GM23338 (cell line): ENCODE measurements at regions not wholly inside any gene's neighbourhood (a gene's known extent, or its start where the extent isn't known, plus 50 kb on each side); places are given as distances from the start of the nearest gene placed in this dataset.

ENCODE experiments used
- ATAC-seq: fragments of 200-7000 bp; cut with Tn5 transposase; 3 replicates; pipeline ENCODE4 v1.9.1; 2020
- DNase-seq: peaks from one replicate; pipeline ENCODE4 v3.0.0-alpha.2; 2015; ENCODE audit warnings: low spot score
- H2AFZ ChIP-seq: fragments of 200-600 bp; sonication (generic); 2 replicates; pipeline ENCODE4 v1.8.0; 2016; ENCODE audit warnings: antibody characterized with exemption, mild to moderate bottlenecking, moderate library complexity
- H3F3A ChIP-seq: fragments of 200-600 bp; sonication (generic); replicated peaks from 2 replicates; pipeline ENCODE4 v1.8.0; 2017; ENCODE audit warnings: antibody characterized with exemption, mixed run types, low read depth
- H3K27ac ChIP-seq: fragments of 200-600 bp; sonication (generic); 2 replicates; pipeline ENCODE4 v1.6.1; 2016; ENCODE audit warnings: low read depth
- H3K27me3 ChIP-seq: fragments of 200-600 bp; sonication (generic); 2 replicates; pipeline ENCODE4 v1.8.0; 2016; ENCODE audit warnings: mild to moderate bottlenecking, mixed run types, moderate library complexity; ENCODE audit not compliant: insufficient read depth
- H3K36me3 ChIP-seq: fragments of 200-600 bp; sonication (generic); 2 replicates; pipeline ENCODE4 v1.8.0; 2016; ENCODE audit warnings: mild to moderate bottlenecking; ENCODE audit not compliant: insufficient read depth
- H3K4me1 ChIP-seq: fragments of 200-600 bp; sonication (generic); 2 replicates; pipeline ENCODE4 v1.8.0; 2016; ENCODE audit warnings: mild to moderate bottlenecking, moderate library complexity; ENCODE audit not compliant: insufficient read depth
- H3K4me2 ChIP-seq: fragments of 200-600 bp; sonication (generic); 2 replicates; pipeline ENCODE4 v1.7.1; 2017; ENCODE audit warnings: mixed run types
- H3K4me3 ChIP-seq: fragments of 200-600 bp; sonication (generic); 2 replicates; pipeline ENCODE4 v1.6.1; 2016; ENCODE audit warnings: mixed run types
- H3K79me2 ChIP-seq: fragments of 200-600 bp; sonication (generic); replicated peaks from 2 replicates; pipeline ENCODE4 v1.8.0; 2017; ENCODE audit warnings: mild to moderate bottlenecking; ENCODE audit not compliant: insufficient read depth
- H3K9me2 ChIP-seq: fragments of 200-600 bp; sonication (generic); 2 replicates; pipeline ENCODE4 v1.8.0; 2017; ENCODE audit not compliant: insufficient read depth
- H4K20me1 ChIP-seq: fragments of 200-600 bp; sonication (generic); replicated peaks from 2 replicates; pipeline ENCODE4 v1.8.0; 2017; ENCODE audit warnings: mild to moderate bottlenecking; ENCODE audit not compliant: insufficient read depth
- H3K27ac Mint-ChIP-seq: 2 replicates; pipeline ENCODE4 v1.8.0; 2020; ENCODE audit warnings: inconsistent platforms, mild to moderate bottlenecking, moderate library complexity, mixed read lengths
- H3K27me3 Mint-ChIP-seq: 3 replicates; pipeline ENCODE4 v1.8.0; 2022; ENCODE audit warnings: low read depth, mild to moderate bottlenecking, moderate library complexity, mixed read lengths, inconsistent platforms; ENCODE audit not compliant: insufficient read depth, poor library complexity
- H3K36me3 Mint-ChIP-seq: 3 replicates; pipeline ENCODE4 v1.8.0; 2021; ENCODE audit warnings: low read depth, mild to moderate bottlenecking, inconsistent platforms, moderate library complexity, mixed read lengths
- H3K4me1 Mint-ChIP-seq: 3 replicates; pipeline ENCODE4 v1.8.0; 2020; ENCODE audit warnings: mild to moderate bottlenecking, inconsistent platforms, mixed read lengths
- H3K4me3 Mint-ChIP-seq: 3 replicates; pipeline ENCODE4 v1.8.0; 2021; ENCODE audit warnings: moderate library complexity, mild to moderate bottlenecking, inconsistent platforms, mixed read lengths
- H3K9me3 Mint-ChIP-seq: 3 replicates; pipeline ENCODE4 v1.8.0; 2020; ENCODE audit warnings: moderate library complexity, mild to moderate bottlenecking, inconsistent platforms, mixed read lengths
- CREB1 ChIP-seq: fragments of 250-450 bp; sonication (Bioruptor Pico); IDR thresholded peaks from 2 replicates; pipeline ENCODE4 v1.5.0; 2020; ENCODE audit warnings: low read depth, mild to moderate bottlenecking, moderate library complexity
- ETS1 ChIP-seq: IDR thresholded peaks from 2 replicates; pipeline ENCODE4 v1.6.1; 2016; ENCODE audit warnings: antibody characterized with exemption
- EZH2 ChIP-seq: fragments of 200-600 bp; sonication (generic); IDR thresholded peaks from one replicate; pipeline ENCODE4 v1.8.0; 2017; ENCODE audit warnings: antibody characterized with exemption, mild to moderate bottlenecking, low read depth; ENCODE audit not compliant: unreplicated experiment
- EZH2phosphoT487 ChIP-seq: fragments of 200-600 bp; sonication (generic); IDR thresholded peaks from one replicate; pipeline ENCODE4 v1.8.1; 2018; ENCODE audit warnings: antibody characterized with exemption; ENCODE audit not compliant: unreplicated experiment
- JUNB ChIP-seq: IDR thresholded peaks from one replicate; pipeline ENCODE4 v1.6.1; 2016; ENCODE audit warnings: antibody characterized with exemption; ENCODE audit not compliant: unreplicated experiment
- NANOG ChIP-seq: IDR thresholded peaks from 2 replicates; pipeline ENCODE4 v1.6.1; 2016; ENCODE audit warnings: antibody characterized with exemption, borderline replicate concordance
- POLR2AphosphoS5 ChIP-seq: IDR thresholded peaks from 2 replicates; pipeline ENCODE4 v1.6.1; 2016; ENCODE audit warnings: antibody characterized with exemption, low read depth
- REST ChIP-seq: IDR thresholded peaks from one replicate; pipeline ENCODE4 v1.6.1; 2018; ENCODE audit warnings: antibody characterized with exemption; ENCODE audit not compliant: unreplicated experiment
- STAT1 ChIP-seq: IDR thresholded peaks from one replicate; pipeline ENCODE4 v1.6.1; 2016; ENCODE audit warnings: antibody characterized with exemption; ENCODE audit not compliant: unreplicated experiment
- ZNF114 ChIP-seq: fragments of 250-450 bp; sonication (Bioruptor Pico); IDR thresholded peaks from 2 replicates; pipeline ENCODE4 v1.5.0; 2020; ENCODE audit warnings: mild to moderate bottlenecking, moderate library complexity
- ZNF331 ChIP-seq: fragments of 250-450 bp; sonication (Bioruptor Pico); IDR thresholded peaks from 2 replicates; pipeline ENCODE4 v1.5.0; 2020; ENCODE audit warnings: low read depth, mild to moderate bottlenecking, moderate library complexity
- ZNF462 ChIP-seq: fragments of 250-450 bp; sonication (Bioruptor Pico); IDR thresholded peaks from 2 replicates; pipeline ENCODE4 v1.5.0; 2020; ENCODE audit warnings: mild to moderate bottlenecking, moderate library complexity

GRCh38 chr1:29691499-29691898 is 455.2 kb downstream of the PTPRU start:
- Mint-ChIP-seq H3K9me3 (peaks cover 5% of the 10 kb centered on the region; the same call in 2 of the 3 replicates), H3K27me3 (peaks cover 3% of the 10 kb centered on the region), H3K4me1 (no peaks in the 10 kb centered on the region), H3K36me3 (no peaks in the 10 kb centered on the region), H3K4me3 (no peak overlapping the region), H3K27ac (no peak overlapping the region)
- H3K4me1 ChIP-seq, result no peaks in the 10 kb centered on the region
- H3K36me3 ChIP-seq, result no peaks in the 10 kb centered on the region
- H3K4me2 ChIP-seq, result no peak overlapping the region
- H3K27ac ChIP-seq, result no peak overlapping the region
- no peak overlapping the region for H2AFZ ChIP-seq
- no peak for DNase-seq
- H3K9me2 ChIP-seq, result no peaks in the 10 kb centered on the region
- H3K4me3 ChIP-seq, result no peak overlapping the region
- no peaks in the 10 kb centered on the region for H4K20me1 ChIP-seq
- ATAC-seq, result no peak
- H3K79me2 ChIP-seq, result no peaks in the 10 kb centered on the region
- TF ChIP-seq STAT1, result no peak
- no peak for TF ChIP-seq ETS1
- no peak for TF ChIP-seq NANOG
- no peak for TF ChIP-seq POLR2AphosphoS5
- no peak for TF ChIP-seq REST
- no peak for TF ChIP-seq CREB1 (CRISPR knock-in tag)
- no peak for TF ChIP-seq ZNF114 (CRISPR knock-in tag)
- no peak for TF ChIP-seq EZH2
- no peak for TF ChIP-seq ZNF462 (CRISPR knock-in tag)
- TF ChIP-seq JUNB, result no peak
- TF ChIP-seq EZH2phosphoT487, result no peak
- no peak for TF ChIP-seq ZNF331 (CRISPR knock-in tag)
- H3K27me3 ChIP-seq, result no peaks in the 10 kb centered on the region
- no peaks in the 10 kb centered on the region for H3F3A ChIP-seq
